HUDEP-2 (cell line): ENCODE measurements at regions not wholly inside any gene's neighbourhood (a gene's known extent, or its start where the extent isn't known, plus 50 kb on each side); places are given as distances from the start of the nearest gene placed in this dataset.

ENCODE experiments used
- DNase-seq, 76 experiments: peaks; one replicate each; lab custom pipeline; 2025; ENCODE audit not compliant: unreplicated experiment in 76 of 76; lab: John Stamatoyannopoulos, UW

DNA sequence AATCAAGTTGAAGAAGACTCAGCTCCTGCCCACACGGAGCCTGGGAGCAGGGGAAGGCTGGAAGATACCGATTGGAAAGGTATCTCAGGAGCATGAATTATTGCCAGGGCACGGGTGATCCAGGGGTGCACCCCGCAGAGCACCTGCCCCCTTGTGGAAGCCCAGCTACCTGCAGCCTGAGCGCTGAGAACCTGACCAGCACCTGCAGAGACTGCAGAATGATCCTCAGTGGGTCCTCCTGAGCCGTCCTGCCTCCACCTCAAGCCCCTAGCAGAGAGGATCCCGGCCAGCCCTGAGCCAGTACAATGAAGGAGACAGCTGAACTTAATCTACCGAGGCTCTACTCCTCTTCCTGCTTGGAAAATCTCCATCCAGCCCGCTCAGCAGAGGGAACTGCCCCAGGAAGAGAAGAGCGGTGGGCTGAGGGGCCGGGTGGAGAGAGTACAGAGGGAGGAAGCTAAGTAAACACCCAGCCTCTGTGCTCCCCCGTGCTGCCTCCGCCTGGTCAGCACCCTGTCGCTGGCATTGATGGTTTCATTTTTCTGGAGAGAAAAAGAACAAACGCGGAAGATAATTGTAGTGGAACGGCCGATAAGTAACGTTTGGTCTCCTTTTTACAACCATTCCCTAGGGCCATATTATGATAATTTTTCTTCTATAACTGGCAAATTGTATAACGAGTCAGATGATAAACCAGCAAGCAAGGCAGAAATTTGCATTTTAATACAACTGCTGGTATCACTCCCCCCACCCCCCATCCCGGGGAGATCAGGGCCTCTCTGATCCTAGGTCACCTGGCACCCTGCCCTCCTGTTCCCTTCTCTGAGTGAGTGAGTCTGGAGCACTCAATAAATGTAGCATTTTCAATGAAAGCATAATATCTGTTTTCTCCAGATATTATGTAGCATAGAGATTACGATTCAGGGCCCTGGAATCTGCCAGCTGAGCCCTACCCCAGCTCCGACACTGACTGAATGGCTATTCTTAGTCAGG is 204.5 kb upstream of the RPL38 start:
- peak in 18 of 76 experiments; percentile 1 to 34 (median 10) for DNase-seq

DNA sequence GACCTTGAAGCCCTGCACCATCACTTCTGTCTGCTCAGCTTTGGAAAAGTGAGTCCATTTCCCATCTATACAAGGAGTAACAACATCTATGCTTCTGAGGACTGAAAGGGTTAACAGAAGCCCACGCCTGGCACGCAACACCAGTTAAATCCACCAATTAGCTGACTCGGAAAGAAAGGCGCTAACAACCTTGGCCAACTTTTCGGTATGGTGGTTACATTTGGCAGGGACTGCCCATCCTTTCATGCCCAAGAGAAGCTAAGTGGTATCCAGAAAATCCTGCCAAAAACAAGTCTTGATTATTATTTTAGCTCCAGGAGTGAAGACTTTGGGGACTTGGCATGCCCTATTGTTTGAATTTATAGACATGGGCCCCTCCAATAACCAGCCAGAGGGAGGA is 202.3 kb upstream of the RPL38 start:
- DNase-seq, result no peak

DNA sequence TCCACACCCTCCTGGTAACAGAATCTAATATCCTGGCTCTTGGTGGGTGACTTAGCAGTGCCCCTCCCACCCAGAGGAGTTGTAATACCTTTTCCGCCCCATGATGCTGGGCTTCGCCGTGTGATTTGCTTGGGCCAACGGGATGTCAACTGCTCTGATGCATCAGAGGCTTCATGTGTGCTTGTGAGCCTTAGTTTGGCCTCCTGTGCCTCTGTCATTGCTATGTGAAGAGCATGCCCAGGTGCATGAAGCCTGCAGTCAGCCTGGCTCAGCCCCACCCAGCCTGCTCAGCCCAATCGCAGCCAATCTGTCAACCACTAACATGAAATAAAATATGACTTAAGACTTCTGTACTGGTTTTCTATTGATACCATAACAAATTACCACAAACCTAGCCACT is 201.2 kb upstream of the RPL38 start:
- DNase-seq, result no peak

- DNase-seq, result no peak
Measured at GRCh38 chr17:74004056-74004455, 199.4 kb upstream of the RPL38 start.

DNA sequence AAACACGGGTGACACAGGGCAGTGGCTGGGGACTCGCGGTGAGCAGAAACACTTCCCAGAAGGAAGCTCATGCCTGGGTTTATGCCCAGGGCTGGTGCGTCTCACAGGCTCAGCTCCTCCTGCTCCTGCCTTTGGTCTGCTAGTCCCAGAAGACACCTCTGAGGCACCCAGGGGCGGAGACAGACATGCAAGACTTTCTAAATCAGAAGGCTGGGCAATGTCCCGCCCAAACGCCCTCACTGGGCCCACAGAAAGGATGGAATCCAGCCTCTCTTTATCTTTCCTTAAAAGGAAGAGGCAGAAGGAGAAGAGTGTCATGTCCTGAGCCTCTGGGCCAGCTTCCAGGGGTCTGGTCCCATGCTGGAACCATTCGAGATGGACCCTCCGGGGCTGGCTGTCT is 197.7 kb upstream of the RPL38 start:
- DNase-seq, result no peak

GRCh38 chr17:74006371-74006770 is 197.1 kb upstream of the RPL38 start:
- no peak for DNase-seq

- peak in 9 of 76 experiments; percentile 3 to 29 (median 11) for DNase-seq
Measured at GRCh38 chr17:74008196-74008595, 195.3 kb upstream of the RPL38 start.

DNA sequence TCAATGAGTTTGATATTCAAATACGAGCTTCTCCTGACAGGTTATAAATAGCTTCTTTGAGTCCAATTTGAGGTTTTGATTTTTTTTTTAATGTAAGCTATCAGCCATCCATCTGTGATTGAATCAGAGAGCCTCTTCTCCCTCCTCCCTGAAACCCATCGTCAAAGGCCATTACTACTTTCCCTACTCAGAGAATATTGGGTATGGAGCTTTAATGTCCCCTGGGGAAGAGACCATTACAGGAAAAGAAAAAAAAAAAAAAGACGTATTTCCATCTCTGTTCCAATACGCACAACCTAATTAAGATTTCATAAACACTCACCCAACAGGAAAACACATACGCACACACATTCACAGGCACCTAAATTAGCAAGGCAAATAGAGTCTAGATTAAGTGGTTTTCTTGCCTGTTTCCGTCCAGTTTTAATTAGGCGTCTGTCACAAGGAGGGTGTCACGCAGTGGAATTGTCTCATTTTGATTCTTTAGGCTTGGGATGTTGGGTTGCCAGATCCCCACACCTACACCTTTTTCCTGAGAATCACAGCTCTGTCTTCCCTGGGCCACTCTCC is 194.3 kb upstream of the RPL38 start:
- DNase-seq, result no peak

DNA sequence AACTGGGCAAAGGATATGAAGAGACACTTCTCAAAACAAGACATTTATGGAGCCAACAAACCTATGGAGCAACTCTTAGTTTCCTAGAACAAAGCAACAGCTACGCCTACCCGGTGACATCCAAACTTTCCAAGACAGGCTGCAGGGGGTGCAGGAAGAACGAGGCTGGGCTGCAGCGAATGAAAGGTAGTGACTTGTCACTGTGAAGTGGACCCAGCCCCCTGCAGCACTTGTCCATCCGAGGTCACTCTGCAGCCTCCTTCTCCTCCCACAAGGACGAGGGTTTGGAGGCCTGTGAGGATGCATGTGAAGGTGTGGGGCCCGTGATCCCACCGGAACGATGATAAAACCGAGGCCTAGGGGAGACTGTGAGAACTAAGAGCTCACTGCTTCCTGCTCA is 192.6 kb upstream of the RPL38 start:
- no peak for DNase-seq

- no peak for DNase-seq
Measured at GRCh38 chr17:74011966-74012365, 191.5 kb upstream of the RPL38 start.

DNA sequence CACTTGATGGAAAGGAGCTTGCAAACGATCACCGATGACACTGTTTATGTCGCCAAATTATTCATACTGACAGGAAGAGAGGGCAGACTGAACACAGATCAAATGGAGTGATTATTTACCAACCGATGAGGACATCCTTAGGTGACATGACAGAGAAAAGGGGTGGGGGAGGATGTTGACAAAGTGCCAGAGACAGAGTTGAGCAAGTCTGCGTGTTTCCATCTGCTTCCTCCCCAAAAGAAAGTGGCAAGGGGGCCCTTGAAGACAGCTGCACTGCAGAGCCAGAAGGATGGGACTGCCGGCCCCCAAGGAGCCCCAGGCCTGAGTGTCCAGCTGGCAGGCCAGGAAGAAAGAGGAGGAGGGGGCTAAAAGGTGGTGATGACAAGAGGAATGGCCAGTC is 191.0 kb upstream of the RPL38 start:
- no peak for DNase-seq

GRCh38 chr17:74015316-74015715 is 188.2 kb upstream of the RPL38 start:
- no peak for DNase-seq

DNA sequence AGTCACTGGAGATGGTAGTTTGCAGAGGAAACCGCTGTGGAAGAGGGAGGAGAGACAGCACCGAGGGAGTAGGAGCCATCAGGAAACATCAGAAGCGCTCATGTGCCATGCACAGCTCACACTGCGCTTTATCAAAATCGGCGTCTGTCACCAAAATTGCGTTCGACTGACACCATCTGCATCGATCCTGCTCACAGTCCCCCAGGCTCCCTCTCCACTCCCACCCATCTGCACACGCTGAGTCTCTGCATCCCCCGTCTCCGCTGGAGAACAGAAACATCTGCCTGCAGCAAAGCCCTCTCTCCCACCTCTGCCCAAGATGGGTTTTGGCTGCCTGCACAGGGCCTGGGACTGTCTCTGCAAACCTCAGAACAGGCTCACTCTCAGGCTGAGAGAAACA is 187.5 kb upstream of the RPL38 start:
- DNase-seq, result no peak

GRCh38 chr17:74016461-74016860 is 187.0 kb upstream of the RPL38 start:
- no peak for DNase-seq

- DNase-seq, result no peak
Measured at GRCh38 chr17:74017466-74017865, 186.0 kb upstream of the RPL38 start.

- no peak for DNase-seq
Measured at GRCh38 chr17:74018115-74018514, 185.4 kb upstream of the RPL38 start.

GRCh38 chr17:74019271-74019670 is 184.2 kb upstream of the RPL38 start:
- DNase-seq, result no peak

- no peak for DNase-seq
Measured at GRCh38 chr17:74019860-74020259, 183.6 kb upstream of the RPL38 start.

DNA sequence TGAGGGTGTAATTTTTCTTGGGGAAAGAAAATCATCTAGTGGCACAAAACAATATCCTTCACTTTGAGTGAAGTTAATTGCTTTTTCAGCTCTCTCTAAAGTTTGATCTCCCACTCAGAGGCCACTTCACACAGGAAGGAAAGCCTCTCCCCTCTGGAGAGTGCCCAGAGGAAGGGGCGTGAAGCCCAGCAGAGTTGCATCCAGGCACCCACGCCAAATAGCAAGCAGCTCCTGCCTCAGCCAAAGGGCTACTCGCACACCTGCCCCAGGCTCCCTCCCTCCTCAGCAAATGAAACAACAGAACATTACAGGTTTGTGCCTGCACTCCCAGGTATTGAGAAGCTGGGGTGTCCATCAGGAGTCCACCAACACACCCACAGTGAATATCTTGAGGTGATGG is 183.0 kb upstream of the RPL38 start:
- no peak for DNase-seq

GRCh38 chr17:74024871-74025531 is 178.5 kb upstream of the RPL38 start:
- no peak for DNase-seq

DNA sequence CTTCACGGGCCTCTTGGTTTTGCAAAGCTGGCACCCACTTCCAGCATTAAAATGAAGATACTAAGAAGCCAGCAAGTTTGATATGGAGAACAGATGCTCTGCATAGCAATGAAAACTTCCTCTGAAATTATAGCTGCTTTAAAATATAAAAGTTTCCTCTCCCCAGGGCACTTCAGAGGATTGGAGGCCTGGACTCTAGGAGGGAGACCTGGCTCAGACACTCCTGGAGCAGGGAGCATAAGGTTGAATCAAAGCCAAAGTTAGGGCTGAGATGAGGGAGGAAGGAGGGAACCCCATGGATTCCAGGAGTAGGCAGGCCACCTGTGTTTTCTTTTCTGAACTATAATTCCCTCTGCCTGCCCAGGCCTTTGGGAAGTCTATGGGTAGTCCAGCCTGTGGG is 176.0 kb upstream of the RPL38 start:
- no peak for DNase-seq
